Prostate gland (tissue), 2 donors: ENCODE measurements at regions not wholly inside any gene's neighbourhood (a gene's known extent, or its start where the extent isn't known, plus 50 kb on each side); places are given as distances from the start of the nearest gene placed in this dataset.

ENCODE experiments used
- DNase-seq: peaks from one replicate; pipeline ENCODE4 v3.0.0-alpha.2; 2019; ENCODE audit warnings: low spot score
- H3K27ac ChIP-seq, 2 donors: fragments of 200-600 bp; sonication (generic); 2 replicates each; pipeline ENCODE4 v1.5.1; 2017 to 2019
- H3K27me3 ChIP-seq: fragments of 200-600 bp; sonication (generic); replicated peaks from 2 replicates; pipeline ENCODE4 v1.5.1; 2019; ENCODE audit not compliant: insufficient read depth
- H3K36me3 ChIP-seq, 2 donors: fragments of 200-600 bp; sonication (generic); 1 replicate in 1 of 2; 2 replicates in 1 of 2; pipeline versions ENCODE4 v1.5.1 to v1.8.1; 2017 to 2019
- H3K4me1 ChIP-seq: fragments of 200-600 bp; sonication (generic); replicated peaks from 2 replicates; pipeline ENCODE4 v1.5.1; 2019
- H3K4me3 ChIP-seq, 2 donors: fragments of 200-600 bp; sonication (generic); 2 replicates each; pipeline ENCODE4 v1.5.1; 2017 to 2019
- H3K9me3 ChIP-seq: fragments of 200-600 bp; sonication (generic); 2 replicates; pipeline ENCODE4 v1.5.1; 2017
- CTCF ChIP-seq, 4 experiments: fragments of 200-600 bp in 2 of 4; fragments of 450-650 bp in 2 of 4; sonication (generic) in 2 of 4; IDR thresholded peaks; 1 replicate in 3 of 4; 2 replicates in 1 of 4; pipeline ENCODE4 v1.5.1; 2016 to 2019; ENCODE audit warnings: antibody characterized with exemption in 4 of 4, mild to moderate bottlenecking in 2 of 4, moderate library complexity in 2 of 4
- POLR2A ChIP-seq: fragments of 450-650 bp; IDR thresholded peaks from one replicate; pipeline ENCODE4 v1.6.1; 2016; ENCODE audit warnings: antibody characterized with exemption, mild to moderate bottlenecking
- POLR2AphosphoS5 ChIP-seq: sonication (generic); formaldehyde crosslinking; IDR thresholded peaks from one replicate; pipeline ENCODE4 v1.6.1; 2017; ENCODE audit warnings: antibody characterized with exemption
- WGBS: methylation state at CpG from one replicate; pipeline ENCODE4 v1.1.5; 2018; 5-methylcytosine and 5-hydroxymethylcytosine counted together
- intact Hi-C: fragments of 100-400 bp; cut with DNase I; formaldehyde crosslinking; loops from one replicate; pipeline ENCODE4 v1.14.2; 2022

GRCh38 chr22:49425356-49425755 is 402.3 kb downstream of the BRD1 start:
- no peak for DNase-seq

GRCh38 chr22:49424893-49425270 is 402.8 kb downstream of the BRD1 start:
- H3K9me3 ChIP-seq: no peaks in the 10 kb centered on the region
- H3K36me3 ChIP-seq: no peaks in the 10 kb centered on the region
- H3K27ac ChIP-seq: no peak overlapping the region
- intact Hi-C loops: no loop called here
- H3K27me3 ChIP-seq: peaks cover 9% of the 10 kb centered on the region
- no peaks in the 10 kb centered on the region for H3K4me1 ChIP-seq
- 88% methylated on average over 10 of the region's 10 CpGs for WGBS
- no peak for TF ChIP-seq POLR2A
- no peak overlapping the region for H3K4me3 ChIP-seq
- no peak for DNase-seq

More at GRCh38 chr22:49425356-49425755, 402.3 kb downstream of the BRD1 start:
- Histone ChIP-seq H3K27ac (no peak overlapping the region), H3K4me3 (no peak overlapping the region), H3K9me3 (no peaks in the 10 kb centered on the region), H3K4me1 (no peaks in the 10 kb centered on the region), H3K36me3 (no peaks in the 10 kb centered on the region), H3K27me3 (peaks cover 9% of the 10 kb centered on the region)
- 32% methylated on average over 14 of the region's 14 CpGs for WGBS
- no peak for TF ChIP-seq POLR2AphosphoS5
- no peak for TF ChIP-seq POLR2A
- TF ChIP-seq CTCF (IDR thresholded peaks at IDR 0.05): no peak
- intact Hi-C loops: no loop called here

- no peaks in the 10 kb centered on the region for H3K9me3 ChIP-seq
- TF ChIP-seq POLR2A (no peak), CTCF (IDR thresholded peaks at IDR 0.05) (no peak), POLR2AphosphoS5 (no peak)
- H3K27ac ChIP-seq: no peak overlapping the region
- peaks cover 9% of the 10 kb centered on the region for H3K27me3 ChIP-seq
- no peak for DNase-seq
- H3K36me3 ChIP-seq: no peaks in the 10 kb centered on the region
- H3K4me3 ChIP-seq: no peak overlapping the region
- intact Hi-C loops: no loop called here
- 85% methylated on average over 17 of the region's 17 CpGs for WGBS
- no peaks in the 10 kb centered on the region for H3K4me1 ChIP-seq
Measured at GRCh38 chr22:49423125-49423650, 404.5 kb downstream of the BRD1 start.

GRCh38 chr22:49422701-49423100 is 405.0 kb downstream of the BRD1 start:
- H3K27ac ChIP-seq: no peak overlapping the region
- 69% methylated on average over 2 of the region's 2 CpGs for WGBS
- H3K36me3 ChIP-seq: no peaks in the 10 kb centered on the region
- H3K4me1 ChIP-seq: no peaks in the 10 kb centered on the region
- TF ChIP-seq POLR2AphosphoS5: no peak
- TF ChIP-seq CTCF (IDR thresholded peaks at IDR 0.05): no peak
- no peak for TF ChIP-seq POLR2A
- H3K4me3 ChIP-seq: no peak overlapping the region
- intact Hi-C loops: no loop called here
- no peak for DNase-seq
- peaks cover 9% of the 10 kb centered on the region for H3K27me3 ChIP-seq
- no peaks in the 10 kb centered on the region for H3K9me3 ChIP-seq

GRCh38 chr22:49420651-49421050 is 407.0 kb downstream of the BRD1 start:
- no peaks in the 10 kb centered on the region for H3K36me3 ChIP-seq
- WGBS: 95% methylated on average over 13 of the region's 13 CpGs
- no peak overlapping the region for H3K4me3 ChIP-seq
- H3K9me3 ChIP-seq: no peaks in the 10 kb centered on the region
- H3K27ac ChIP-seq: no peak overlapping the region
- intact Hi-C loops: no loop called here
- H3K27me3 ChIP-seq: peaks cover 4% of the 10 kb centered on the region
- TF ChIP-seq POLR2A (no peak), POLR2AphosphoS5 (no peak), CTCF (IDR thresholded peaks at IDR 0.05) (no peak)
- no peaks in the 10 kb centered on the region for H3K4me1 ChIP-seq
- no peak for DNase-seq
